H1 (cell line): ENCODE measurements at regions not wholly inside any gene's neighbourhood (a gene's known extent, or its start where the extent isn't known, plus 50 kb on each side); places are given as distances from the start of the nearest gene placed in this dataset. TPM values are rescaled to one million over a fixed set of nuclear protein-coding genes. Genes with fewer than 3 reads are reported as not detected.

ENCODE experiments used
- small RNA-seq: library from polyadenylated mRNA; stranded (forward); fragments of <200 nt; extraction: miRNeasy Mini kit (QIAGEN cat#:217004); gene quantifications from one replicate; pipeline ENCODE3, GENCODE V24; 2013; ENCODE audit not compliant: insufficient read depth

Small RNA genes in the stretch of these regions (small RNA-seq; reads per million reads assigned to genes)
- not detected for gene RNU6-774P
